ENCODE measurements at regions not wholly inside any gene's neighbourhood (a gene's known extent, or its start where the extent isn't known, plus 50 kb on each side); places are given as distances from the start of the nearest gene placed in this dataset.
"Not testable (repeated sequence)": the region's sequence is repeated elsewhere in the genome, so short reads cannot be mapped to it uniquely, and the experiment has no call there.

GRCh38 chr1:173347282-173347818 is 129.8 kb upstream of the PRDX6 start:
- no peak for DNase-seq

- not testable (repeated sequence) for DNase-seq
These were observed 124.5 kb upstream of the PRDX6 start for GRCh38 chr1:173352635-173353034.

- DNase-seq: no peak
These were observed 123.8 kb upstream of the PRDX6 start for GRCh38 chr1:173353350-173353749.

GRCh38 chr1:173354937-173355280 is 122.2 kb upstream of the PRDX6 start:
- DNase-seq: no peak

GRCh38 chr1:173355281-173356031 is 121.7 kb upstream of the PRDX6 start:
- DNase-seq: no peak

- no peak for DNase-seq
These were observed 120.9 kb upstream of the PRDX6 start for GRCh38 chr1:173356191-173356762.

- DNase-seq: no peak
These were observed 116.6 kb upstream of the PRDX6 start for GRCh38 chr1:173360487-173361063.

- DNase-seq: no peak
These were observed 114.6 kb upstream of the PRDX6 start for GRCh38 chr1:173362543-173362942.

GRCh38 chr1:173364827-173365226 is 112.3 kb upstream of the PRDX6 start:
- DNase-seq: no peak

GRCh38 chr1:173365341-173365740 is 111.8 kb upstream of the PRDX6 start:
- no peak for DNase-seq

- DNase-seq: no peak
These were observed 110.0 kb upstream of the PRDX6 start for GRCh38 chr1:173367136-173367535.

- DNase-seq: not testable (repeated sequence)
These were observed 106.5 kb upstream of the PRDX6 start for GRCh38 chr1:173370586-173370985.

- DNase-seq: not testable (repeated sequence)
These were observed 101.1 kb upstream of the PRDX6 start for GRCh38 chr1:173376065-173376464.

GRCh38 chr1:173377266-173377665 is 99.9 kb upstream of the PRDX6 start:
- no peak for DNase-seq

GRCh38 chr1:173383351-173383750 is 93.8 kb upstream of the PRDX6 start:
- DNase-seq: no peak

- DNase-seq: no peak
These were observed 88.8 kb upstream of the PRDX6 start for GRCh38 chr1:173388352-173388751.

GRCh38 chr1:173392895-173393658 is 84.1 kb upstream of the PRDX6 start:
- no peak for DNase-seq

- no peak for DNase-seq
These were observed 83.5 kb upstream of the PRDX6 start for GRCh38 chr1:173393659-173394000.

- DNase-seq: not testable (repeated sequence)
These were observed 82.3 kb upstream of the PRDX6 start for GRCh38 chr1:173394813-173395212.

GRCh38 chr1:173395762-173396161 is 81.4 kb upstream of the PRDX6 start:
- no peak for DNase-seq

GRCh38 chr1:173400387-173400995 is 76.6 kb upstream of the PRDX6 start:
- no peak for DNase-seq

GRCh38 chr1:173403996-173404395 is 73.1 kb upstream of the PRDX6 start:
- no peak for DNase-seq

GRCh38 chr1:173405281-173405680 is 71.9 kb upstream of the PRDX6 start:
- no peak for DNase-seq
